ENCODE measurements at regions not wholly inside any gene's neighbourhood (a gene's known extent, or its start where the extent isn't known, plus 50 kb on each side); places are given as distances from the start of the nearest gene placed in this dataset.
"Not testable (repeated sequence)": the region's sequence is repeated elsewhere in the genome, so short reads cannot be mapped to it uniquely, and the experiment has no call there.

GRCh38 chr17:21505819-21506815 lies 130.0 kb downstream of the KCNJ12 start (continued):
- no peak for TF ChIP-seq SOX5 (CRISPR knock-in tag; IDR thresholded peaks at IDR 0.05; ENCODE audit: borderline replicate concordance)
- TF ChIP-seq PRDM15 (CRISPR knock-in tag; IDR thresholded peaks at IDR 0.05) = no peak
- no peak for TF ChIP-seq NFYC (CRISPR knock-in tag; IDR thresholded peaks at IDR 0.05)
- no peak for TF ChIP-seq ZNF383 (CRISPR knock-in tag; IDR thresholded peaks at IDR 0.05; ENCODE audit: borderline replicate concordance)
- no peak for TF ChIP-seq CENPBD1 (CRISPR knock-in tag; IDR thresholded peaks at IDR 0.05; ENCODE audit: borderline replicate concordance, low read depth)
- no peak for TF ChIP-seq MATR3 (CRISPR knock-in tag; IDR thresholded peaks at IDR 0.05)

DNA sequence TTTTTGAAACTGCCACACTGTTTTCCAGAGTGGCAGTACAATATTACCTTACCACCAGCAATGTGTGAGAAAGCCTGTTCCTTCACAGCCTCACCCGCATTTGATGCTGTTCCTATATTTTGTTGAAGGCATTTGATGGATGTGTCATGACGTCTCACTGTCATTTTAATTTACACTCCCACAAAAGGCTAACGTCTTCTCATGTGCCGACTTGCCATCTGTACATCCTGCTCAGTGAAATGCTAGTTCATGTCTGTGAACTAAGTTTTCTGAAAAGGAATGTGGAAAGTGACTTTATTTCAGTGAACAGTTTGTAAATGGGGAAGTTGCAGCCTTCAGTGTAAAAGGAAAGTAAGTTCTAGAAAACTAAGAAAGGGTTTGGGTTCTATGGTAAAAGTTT lies 131.6 kb downstream of the KCNJ12 start:
- FAIRE-seq; H3K36me3 ChIP-seq (replicated peaks in 1 of 2; ENCODE audit: control insufficient read depth in 1 of 2, insufficient read depth in 2 of 2, low read length in 2 of 2); H3K9me3 ChIP-seq (ENCODE audit: low read length); H3K27ac ChIP-seq (ENCODE audit: extremely low read length, insufficient read depth, low read length); H3K4me1 ChIP-seq (ENCODE audit: insufficient read depth, low read length); H4K20me1 ChIP-seq (ENCODE audit: insufficient read depth, low read length); in situ Hi-C loops (cut with HindIII; ENCODE audit: extremely low pct_ligation_motif_present, low pct_unique_long_range_greater_than_20kb); intact Hi-C loops (cut with micrococcal nuclease; ENCODE audit: unreplicated experiment); BruUV-seq (replicated peaks); H2AFZ ChIP-seq (ENCODE audit: low read length); DNase-seq (ENCODE audit: low spot score); CTCF ChIA-PET (ENCODE audit: low intra/inter-chr PET ratio, low total read pairs); H3K9ac ChIP-seq (ENCODE audit: insufficient read depth, low read depth, low read length); H3K4me2 ChIP-seq (ENCODE audit: low read depth, low read length); POLR2A ChIA-PET; ATAC-seq; H3K79me2 ChIP-seq (ENCODE audit: insufficient read depth, low read length); H3K4me3 ChIP-seq (replicated peaks in 1 of 3; ENCODE audit: insufficient read depth in 1 of 3, low read depth in 2 of 3, low read length in 3 of 3): not testable (repeated sequence)
- 12% methylated on average over 4 of the region's 4 CpGs for WGBS (ENCODE audit: low lambda C conversion rate)
- H3K27me3 ChIP-seq (ENCODE audit: control insufficient read depth in 1 of 2, insufficient read depth in 2 of 2, low read length in 2 of 2) = peaks cover 3 to 48% of the 10 kb centered on the region in 2 experiments

Data from HepG2 (cell line).